HUES6 (cell line): ENCODE measurements at regions not wholly inside any gene's neighbourhood (a gene's known extent, or its start where the extent isn't known, plus 50 kb on each side); places are given as distances from the start of the nearest gene placed in this dataset.

Experiments used
- H3K27ac ChIP-seq: 2 replicates; pipeline ENCODE4 v1.7.0; 2013; ENCODE audit warnings: low read depth, mild to moderate bottlenecking, low read length, inconsistent platforms
- H3K27me3 ChIP-seq: 2 replicates; pipeline ENCODE4 v1.6.1; 2013; ENCODE audit warnings: low read length; ENCODE audit not compliant: control insufficient read depth, insufficient read depth
- H3K36me3 ChIP-seq: 2 replicates; pipeline ENCODE4 v1.6.1; 2013; ENCODE audit warnings: low read length; ENCODE audit not compliant: control insufficient read depth, insufficient read depth
- H3K4me1 ChIP-seq: 2 replicates; pipeline ENCODE4 v1.6.1; 2013; ENCODE audit warnings: low read length; ENCODE audit not compliant: control insufficient read depth, insufficient read depth
- H3K4me3 ChIP-seq: 2 replicates; pipeline ENCODE4 v1.5.1; 2013; ENCODE audit warnings: low read depth, low read length
- H3K9ac ChIP-seq: one replicate; pipeline ENCODE4 v1.6.1; 2013; ENCODE audit warnings: mild to moderate bottlenecking, low read length
- H3K9me3 ChIP-seq: 2 replicates; pipeline ENCODE4 v1.6.1; 2013; ENCODE audit warnings: low read depth, low read length; ENCODE audit not compliant: control insufficient read depth, insufficient read depth

DNA sequence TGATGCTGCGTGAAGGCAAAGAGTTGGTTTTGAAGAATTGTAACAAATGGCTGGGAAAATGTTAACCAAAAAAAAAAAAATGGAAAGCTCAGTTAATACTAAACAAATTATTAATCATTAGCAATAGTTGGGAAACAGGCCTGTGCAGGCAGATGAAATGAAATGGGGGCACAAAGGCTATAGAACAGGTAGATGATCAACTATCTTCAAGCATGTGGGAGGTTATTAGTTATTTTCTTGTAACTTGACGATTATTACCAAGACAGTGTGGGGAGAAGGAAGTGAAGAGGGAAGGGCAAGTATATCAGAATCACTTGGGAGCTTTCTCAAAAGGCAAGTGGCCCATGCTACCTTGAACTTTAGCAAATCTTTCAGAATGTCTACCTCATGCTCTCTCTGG is 351.9 kb downstream of the BCOR start:
- H3K9ac ChIP-seq: no peak overlapping the region

DNA sequence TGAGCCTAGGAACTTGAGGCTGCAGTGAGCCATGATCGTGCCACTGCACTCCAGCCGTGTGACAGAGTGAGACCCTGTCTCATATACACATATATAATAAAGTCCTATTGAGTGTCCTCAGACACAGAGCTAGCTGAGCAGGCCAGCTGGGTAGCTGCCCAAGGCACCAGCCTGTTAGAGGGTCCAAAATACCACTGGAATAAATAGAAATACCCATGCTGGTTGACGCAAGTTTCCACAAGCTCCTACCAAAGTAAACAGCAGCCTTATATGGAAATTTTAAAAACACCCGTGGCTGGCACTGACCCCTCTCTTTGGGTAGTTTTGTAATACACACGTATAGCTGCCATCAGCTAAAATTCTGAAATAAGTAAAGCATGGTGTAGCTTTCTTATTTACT is 348.6 kb downstream of the BCOR start:
- Histone ChIP-seq H3K27me3 (no peaks in the 10 kb centered on the region), H3K9ac (no peak overlapping the region), H3K4me3 (no peak overlapping the region), H3K27ac (no peak overlapping the region), H3K4me1 (peaks cover 5% of the 10 kb centered on the region; the same call in 1 of the 2 replicates), H3K36me3 (no peaks in the 10 kb centered on the region), H3K9me3 (peaks cover 13% of the 10 kb centered on the region)

More for the DNA sequence above, 351.9 kb downstream of the BCOR start:
- H3K4me1 ChIP-seq: no peaks in the 10 kb centered on the region
- H3K9me3 ChIP-seq: peaks cover 2% of the 10 kb centered on the region; the same call in 1 of the 2 replicates
- no peaks in the 10 kb centered on the region for H3K27me3 ChIP-seq
- no peak overlapping the region for H3K4me3 ChIP-seq
- H3K36me3 ChIP-seq: no peaks in the 10 kb centered on the region
- no peak overlapping the region for H3K27ac ChIP-seq

- Histone ChIP-seq H3K27ac (no peak overlapping the region), H3K9me3 (peaks cover 13% of the 10 kb centered on the region), H3K4me1 (peaks cover 6% of the 10 kb centered on the region; the same call in 1 of the 2 replicates), H3K9ac (no peak overlapping the region), H3K4me3 (no peak overlapping the region), H3K27me3 (no peaks in the 10 kb centered on the region), H3K36me3 (no peaks in the 10 kb centered on the region)
These were observed 348.0 kb downstream of the BCOR start for GRCh38 chrX:39749728-39750127.

GRCh38 chrX:39750256-39750790 is 347.4 kb downstream of the BCOR start:
- Histone ChIP-seq H3K9me3 (peaks cover 11% of the 10 kb centered on the region), H3K4me1 (peaks cover 12% of the 10 kb centered on the region; the same call in 1 of the 2 replicates), H3K4me3 (no peak overlapping the region), H3K36me3 (no peaks in the 10 kb centered on the region), H3K27ac (no peak overlapping the region), H3K27me3 (no peaks in the 10 kb centered on the region), H3K9ac (no peak overlapping the region)

GRCh38 chrX:39750848-39751247 is 346.9 kb downstream of the BCOR start:
- Histone ChIP-seq H3K27ac (no peak overlapping the region), H3K4me3 (no peak overlapping the region), H3K4me1 (peaks cover 17% of the 10 kb centered on the region; the same call in 1 of the 2 replicates), H3K9ac (no peak overlapping the region), H3K27me3 (no peaks in the 10 kb centered on the region), H3K36me3 (no peaks in the 10 kb centered on the region), H3K9me3 (peaks cover 11% of the 10 kb centered on the region)

GRCh38 chrX:39752815-39753214 is 344.9 kb downstream of the BCOR start:
- no peak overlapping the region; the same call in 1 of the 2 replicates for H3K27ac ChIP-seq

GRCh38 chrX:39753293-39753996 is 344.3 kb downstream of the BCOR start:
- Histone ChIP-seq H3K9ac (no peak overlapping the region), H3K9me3 (peaks cover 11% of the 10 kb centered on the region), H3K27me3 (no peaks in the 10 kb centered on the region), H3K4me3 (no peak overlapping the region), H3K4me1 (peaks cover 37% of the 10 kb centered on the region; the same call in 1 of the 2 replicates), H3K36me3 (no peaks in the 10 kb centered on the region), H3K27ac (no peak overlapping the region; the same call in 1 of the 2 replicates)

More at GRCh38 chrX:39752815-39753214, 344.9 kb downstream of the BCOR start:
- Histone ChIP-seq H3K9ac (no peak overlapping the region), H3K4me3 (no peak overlapping the region), H3K9me3 (peaks cover 11% of the 10 kb centered on the region), H3K27me3 (no peaks in the 10 kb centered on the region), H3K36me3 (no peaks in the 10 kb centered on the region), H3K4me1 (peaks cover 32% of the 10 kb centered on the region; the same call in 1 of the 2 replicates)

DNA sequence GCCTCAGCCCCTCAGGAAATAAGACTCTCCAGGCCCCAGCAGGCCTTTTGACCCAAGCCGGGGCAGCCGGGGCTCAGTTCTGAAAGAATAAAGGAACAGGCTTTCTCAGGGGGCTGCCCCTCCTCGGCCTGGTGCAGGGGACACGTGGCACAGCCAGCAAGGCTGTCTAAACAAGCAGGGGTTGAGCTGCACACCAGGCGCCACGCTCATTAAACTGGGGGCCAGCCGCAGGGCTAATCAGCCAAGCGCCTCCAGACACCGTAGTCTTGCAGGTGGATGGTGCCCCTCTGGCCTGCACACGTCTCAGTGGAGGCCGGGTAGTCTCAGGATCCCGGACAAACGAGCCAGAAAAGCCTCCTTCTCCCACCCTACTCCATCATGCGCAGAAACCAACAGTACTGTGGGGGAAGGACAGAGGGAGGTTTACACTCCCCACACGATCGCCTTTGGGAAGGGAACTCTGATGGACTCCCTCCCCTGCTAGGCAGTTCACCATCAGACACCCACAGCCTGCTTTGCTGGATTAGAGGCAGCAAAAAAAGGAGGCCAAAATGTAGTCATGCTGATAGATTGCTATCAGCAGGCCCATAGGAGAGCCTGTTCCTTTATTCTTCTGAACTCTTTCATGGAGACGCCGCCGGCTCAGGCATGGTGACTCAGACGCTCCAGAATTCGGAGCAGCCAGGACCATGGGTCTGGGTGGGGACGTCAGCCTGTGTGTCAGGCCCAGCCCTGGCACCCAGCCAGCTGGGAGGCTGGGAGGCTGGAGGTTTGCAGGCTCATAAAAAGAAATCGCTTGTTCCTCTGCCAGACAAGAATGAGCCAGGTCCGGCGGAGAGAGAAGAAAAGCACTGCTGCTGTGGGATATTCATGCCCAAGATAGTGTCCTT is 342.4 kb downstream of the BCOR start:
- H3K9me3 ChIP-seq: peaks cover 11% of the 10 kb centered on the region
- H3K4me1 ChIP-seq: peaks cover 48% of the 10 kb centered on the region; the same call in 1 of the 2 replicates
- no peaks in the 10 kb centered on the region for H3K27me3 ChIP-seq
- H3K36me3 ChIP-seq: no peaks in the 10 kb centered on the region
- no peak overlapping the region for H3K4me3 ChIP-seq
- H3K9ac ChIP-seq: peak overlapping the region; percentile 47
- H3K27ac ChIP-seq: peak overlapping the region; percentile 8; the same call in 1 of the 2 replicates

DNA sequence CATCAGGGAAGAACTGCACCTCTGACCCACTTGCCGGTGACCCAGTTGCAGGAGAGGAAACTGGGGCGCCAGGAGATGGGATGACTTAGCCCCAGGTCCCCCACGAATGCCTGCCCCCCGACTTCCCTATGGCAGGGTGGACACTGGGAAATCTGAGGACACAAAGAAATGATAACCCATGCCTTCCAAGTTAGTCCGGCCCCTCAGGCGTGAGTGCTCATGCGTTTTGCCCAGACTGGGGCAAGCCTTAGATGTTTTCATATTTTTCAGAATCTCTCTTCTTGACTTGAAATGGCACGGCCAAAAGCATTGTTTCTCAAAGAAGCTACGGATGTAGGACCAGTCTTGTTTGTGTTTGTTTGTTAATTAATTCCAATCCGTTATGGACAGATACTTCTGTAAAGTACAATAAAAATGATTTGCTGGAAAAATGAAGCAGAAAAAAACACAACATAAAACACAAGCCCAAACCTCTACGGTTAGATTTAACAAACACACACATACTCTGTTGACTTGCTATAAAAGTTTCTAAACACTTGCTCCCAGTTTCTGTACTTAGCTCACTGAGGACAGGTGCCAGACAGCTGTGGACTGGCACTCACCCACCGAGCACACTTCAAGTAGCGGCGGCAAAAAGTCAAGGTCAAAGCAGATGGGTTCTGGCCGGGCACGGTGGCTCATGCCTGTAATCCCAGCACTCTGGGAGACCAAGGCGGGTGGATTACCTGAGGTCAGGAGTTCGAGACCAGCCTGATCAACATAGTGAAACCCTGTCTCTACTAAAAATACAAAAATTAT is 341.5 kb downstream of the BCOR start:
- Histone ChIP-seq H3K27me3 (no peaks in the 10 kb centered on the region), H3K9me3 (peaks cover 11% of the 10 kb centered on the region), H3K9ac (peak overlapping the region; percentile 33), H3K4me3 (no peak overlapping the region), H3K27ac (no peak overlapping the region; the same call in 1 of the 2 replicates), H3K4me1 (peaks cover 51% of the 10 kb centered on the region; the same call in 1 of the 2 replicates), H3K36me3 (no peaks in the 10 kb centered on the region)

DNA sequence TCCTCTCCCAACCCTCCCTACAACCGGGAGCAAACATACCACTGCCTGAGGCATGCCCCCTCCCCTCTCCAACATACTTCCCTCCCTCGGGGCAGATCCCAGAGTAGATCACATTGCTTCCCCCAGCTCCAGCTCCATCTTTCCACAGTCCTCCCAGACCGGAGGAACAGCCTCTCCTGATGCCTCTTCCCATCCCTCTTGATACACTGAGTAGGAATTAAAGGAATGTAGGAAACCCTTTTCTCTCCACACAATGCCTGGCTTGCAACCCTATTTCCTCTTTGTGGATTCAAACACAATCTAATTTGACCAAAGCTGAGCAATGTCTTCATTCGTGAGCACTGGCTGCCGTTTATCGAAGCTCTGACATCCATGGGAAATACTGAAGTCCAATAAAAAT is 339.8 kb downstream of the BCOR start:
- H3K27ac ChIP-seq: no peak overlapping the region
- no peaks in the 10 kb centered on the region for H3K36me3 ChIP-seq
- peaks cover under 1% of the 10 kb centered on the region for H3K9me3 ChIP-seq
- peaks cover 46% of the 10 kb centered on the region; the same call in 1 of the 2 replicates for H3K4me1 ChIP-seq
- no peak overlapping the region for H3K4me3 ChIP-seq
- H3K27me3 ChIP-seq: no peaks in the 10 kb centered on the region
- H3K9ac ChIP-seq: no peak overlapping the region
